SK-N-SH (cell line): ENCODE measurements at regions not wholly inside any gene's neighbourhood (a gene's known extent, or its start where the extent isn't known, plus 50 kb on each side); places are given as distances from the start of the nearest gene placed in this dataset.

Experiments used
- CTCF ChIP-seq: fragments of 200-600 bp; sonication (generic); IDR thresholded peaks from 2 replicates; pipeline ENCODE4 v1.6.1; 2017; ENCODE audit warnings: antibody characterized with exemption, mild to moderate bottlenecking, moderate library complexity
- EP300 ChIP-seq, 2 experiments: IDR thresholded peaks; 2 replicates each; pipeline versions ENCODE4 v1.4.0 to v1.6.1; 2012; ENCODE audit warnings: borderline replicate concordance in 1 of 2, low read depth in 1 of 2, low read length in 1 of 2
- EZH2phosphoT487 ChIP-seq: fragments of 200-600 bp; sonication (generic); IDR thresholded peaks from 2 replicates; pipeline ENCODE4 v1.6.1; 2017; ENCODE audit warnings: low read depth, mixed run types, mild to moderate bottlenecking, antibody characterized with exemption, moderate library complexity, borderline replicate concordance
- FOXM1 ChIP-seq: IDR thresholded peaks from 2 replicates; pipeline ENCODE4 v1.4.0; 2012; ENCODE audit warnings: low read depth, mild to moderate bottlenecking
- GATA2 ChIP-seq: sonication (generic); formaldehyde crosslinking; IDR thresholded peaks from 2 replicates; pipeline ENCODE4 v1.5.0; 2020; ENCODE audit warnings: mild to moderate bottlenecking, missing genetic modification reagents
- JUND ChIP-seq: IDR thresholded peaks from 2 replicates; pipeline ENCODE4 v1.4.0; 2012
- MAX ChIP-seq: IDR thresholded peaks from 2 replicates; pipeline ENCODE4 v1.4.0; 2012; ENCODE audit warnings: low read depth
- REST ChIP-seq: IDR thresholded peaks from 2 replicates; pipeline ENCODE4 v1.6.1; 2012; ENCODE audit warnings: mild to moderate bottlenecking, low read depth, low read length, moderate library complexity
- USF2 ChIP-seq: fragments of 150-350 bp; IDR thresholded peaks from 2 replicates; pipeline ENCODE4 v1.6.1; 2017; ENCODE audit warnings: antibody characterized with exemption, low read length, low read depth, borderline replicate concordance

- TF ChIP-seq REST (no peak), CTCF (no peak), FOXM1 (no peak), JUND (no peak), EZH2phosphoT487 (no peak), USF2 (no peak), MAX (no peak), GATA2 (no peak), EP300 (IDR thresholded peaks at IDR 0.05; ENCODE audit: borderline replicate concordance in 1 of 2, low read depth in 1 of 2, low read length in 1 of 2) (no peak)
Observed at GRCh38 chr6:2579804-2580570, 170.7 kb downstream of the MYLK4 start.
